CD14-positive monocyte (primary cell): ENCODE measurements at regions not wholly inside any gene's neighbourhood (a gene's known extent, or its start where the extent isn't known, plus 50 kb on each side); places are given as distances from the start of the nearest gene placed in this dataset.
"Not testable (repeated sequence)": the region's sequence is repeated elsewhere in the genome, so short reads cannot be mapped to it uniquely, and the experiment has no call there.

Experiments
- DNase-seq, 3 donors: peaks; one replicate each; pipeline ENCODE4 v3.0.0-alpha.2; 2011 to 2022
- H2AFZ ChIP-seq: 2 replicates; pipeline ENCODE4 v1.6.0; 2012; ENCODE audit warnings: mild to moderate bottlenecking, low read depth, low read length, inconsistent platforms; ENCODE audit not compliant: insufficient read depth, poor library complexity, severe bottlenecking
- H3K27ac ChIP-seq, 2 donors: 1 replicate in 1 of 2; 2 replicates in 1 of 2; pipeline ENCODE4 v1.5.1; 2012 to 2013; ENCODE audit warnings: low read length in 2 of 2, control low read depth in 1 of 2, inconsistent platforms in 1 of 2, low read depth in 1 of 2, mild to moderate bottlenecking in 1 of 2
- H3K27me3 ChIP-seq, 2 donors: one replicate each; pipeline versions ENCODE4 v1.6.0 to v1.6.1; 2011 to 2013; ENCODE audit warnings: low read length in 2 of 2; ENCODE audit not compliant: control insufficient read depth in 2 of 2, insufficient read depth in 2 of 2
- H3K36me3 ChIP-seq, 2 donors: replicated peaks in 1 of 2; 1 replicate in 1 of 2; 2 replicates in 1 of 2; pipeline versions ENCODE4 v1.5.1 to v1.6.1; 2012 to 2013; ENCODE audit warnings: low read length in 2 of 2, control low read depth in 1 of 2, inconsistent platforms in 1 of 2, mild to moderate bottlenecking in 1 of 2; ENCODE audit not compliant: insufficient read depth in 2 of 2, control insufficient read depth in 1 of 2
- H3K4me1 ChIP-seq, 2 donors: 1 replicate in 1 of 2; 2 replicates in 1 of 2; pipeline versions ENCODE4 v1.5.1 to v1.6.1; 2012 to 2013; ENCODE audit warnings: low read length in 2 of 2, control low read depth in 1 of 2, inconsistent platforms in 1 of 2, mild to moderate bottlenecking in 1 of 2, moderate library complexity in 1 of 2; ENCODE audit not compliant: insufficient read depth in 2 of 2, control insufficient read depth in 1 of 2
- H3K4me2 ChIP-seq: replicated peaks from 2 replicates; pipeline ENCODE3; 2012; ENCODE audit warnings: low read length, moderate library complexity, mild to moderate bottlenecking; ENCODE audit not compliant: poor library complexity, severe bottlenecking; ENCODE audit errors: extremely low read depth
- H3K4me3 ChIP-seq, 3 experiments: fragments of 200-600 bp in 1 of 3; sonication (generic) in 1 of 3; replicated peaks in 1 of 3; 1 replicate in 2 of 3; 2 replicates in 1 of 3; pipeline ENCODE4 v1.5.1; 2011 to 2013; ENCODE audit warnings: low read length in 3 of 3, mild to moderate bottlenecking in 3 of 3, control low read depth in 2 of 3, low read depth in 2 of 3, inconsistent platforms in 1 of 3, moderate library complexity in 1 of 3
- H3K79me2 ChIP-seq: 2 replicates; pipeline ENCODE4 v1.6.0; 2012; ENCODE audit warnings: mild to moderate bottlenecking, control low read depth, inconsistent platforms, low read length, moderate library complexity; ENCODE audit not compliant: insufficient read depth
- H3K9ac ChIP-seq: 2 replicates; pipeline ENCODE4 v1.6.0; 2017; ENCODE audit warnings: low read length, mild to moderate bottlenecking; ENCODE audit not compliant: insufficient read depth, poor library complexity, severe bottlenecking
- H3K9me3 ChIP-seq, 2 donors: replicated peaks in 1 of 2; 1 replicate in 1 of 2; 2 replicates in 1 of 2; pipeline versions ENCODE4 v1.5.1 to v1.6.1; 2012 to 2013; ENCODE audit warnings: low read length in 2 of 2, control low read depth in 1 of 2; ENCODE audit not compliant: control insufficient read depth in 1 of 2, insufficient read depth in 1 of 2
- H4K20me1 ChIP-seq: 2 replicates; pipeline ENCODE4 v1.6.0; 2012; ENCODE audit warnings: mild to moderate bottlenecking, low read length, control low read depth, moderate library complexity; ENCODE audit not compliant: insufficient read depth
- H3K27ac Mint-ChIP-seq, 7 donors: one replicate each; pipeline ENCODE4 v1.8.0; 2020; ENCODE audit warnings: mild to moderate bottlenecking in 7 of 7, mixed read lengths in 7 of 7, moderate library complexity in 6 of 7, inconsistent platforms in 2 of 7
- H3K27me3 Mint-ChIP-seq, 3 donors: one replicate each; pipeline ENCODE4 v1.8.0; 2021 to 2022; ENCODE audit warnings: low read depth in 3 of 3, mild to moderate bottlenecking in 3 of 3, mixed read lengths in 3 of 3, moderate library complexity in 3 of 3, inconsistent platforms in 1 of 3
- H3K36me3 Mint-ChIP-seq, 2 donors: one replicate each; pipeline ENCODE4 v1.8.0; 2020; ENCODE audit warnings: mixed read lengths in 2 of 2, inconsistent platforms in 1 of 2, mild to moderate bottlenecking in 1 of 2
- H3K4me1 Mint-ChIP-seq: one replicate; pipeline ENCODE4 v1.8.0; 2020; ENCODE audit warnings: mild to moderate bottlenecking, mixed read lengths
- H3K4me3 Mint-ChIP-seq, 2 donors: one replicate each; pipeline ENCODE4 v1.8.0; 2020; ENCODE audit warnings: mild to moderate bottlenecking in 2 of 2, mixed read lengths in 2 of 2, moderate library complexity in 1 of 2
- H3K9me3 Mint-ChIP-seq, 7 donors: one replicate each; pipeline ENCODE4 v1.8.0; 2020 to 2022; ENCODE audit warnings: mixed read lengths in 7 of 7, mild to moderate bottlenecking in 6 of 7, moderate library complexity in 6 of 7, inconsistent platforms in 2 of 7
- WGBS: methylation state at CpG from one replicate; pipeline ENCODE4 v1.1.5; 2013; ENCODE audit warnings: missing lambda C conversion rate; ENCODE audit not compliant: insufficient coverage; 5-methylcytosine and 5-hydroxymethylcytosine counted together
- intact Hi-C, 2 donors: fragments of 100-400 bp; cut with micrococcal nuclease; formaldehyde crosslinking; loops; one replicate each; pipeline versions ENCODE4 v1.15.0 to v1.15.1; 2023
- TF ChIP-seq, protein P1 (sequence below): fragments of 200-600 bp; IDR thresholded peaks from one replicate; pipeline ENCODE4 v1.8.0; 2022; ENCODE audit warnings: antibody characterized with exemption, mild to moderate bottlenecking

DNA sequence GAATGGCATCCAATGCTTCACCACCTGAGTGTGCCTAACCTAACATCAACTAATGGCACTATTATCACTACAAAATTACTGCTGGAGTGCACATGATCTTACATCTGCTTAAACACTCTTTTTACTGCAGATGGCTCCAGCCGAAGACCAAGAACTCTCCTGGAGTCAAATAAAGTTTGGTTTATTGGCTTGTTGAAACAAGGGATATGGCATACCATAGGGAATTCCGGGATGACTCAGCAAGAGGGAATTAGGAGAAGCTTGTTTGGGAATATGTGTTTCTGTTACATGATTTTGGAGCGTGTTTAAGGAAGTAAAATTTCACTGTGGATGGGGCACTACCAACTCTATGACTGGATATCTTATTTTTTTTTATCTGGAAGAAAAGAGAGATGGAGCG is 872.6 kb downstream of the DTWD2 start:
- Histone ChIP-seq H3K79me2 (no peaks in the 10 kb centered on the region), H3K9me3 (peaks cover 0 to 4% of the 10 kb centered on the region in 2 donors), H3K27me3 (no peaks in the 10 kb centered on the region), H2AFZ (no peak overlapping the region), H3K4me3 (no peak overlapping the region), H3K27ac (no peak overlapping the region), H3K4me1 (no peaks in the 10 kb centered on the region), H3K4me2 (no peak overlapping the region), H3K36me3 (no peaks in the 10 kb centered on the region), H4K20me1 (no peaks in the 10 kb centered on the region), H3K9ac (no peak overlapping the region)
- whole genome bisulfite sequencing, result 100% methylated on average over 1 of the region's 4 CpGs
- no peak overlapping the region for H3K4me3 Mint-ChIP-seq
- H3K27me3 Mint-ChIP-seq, result no peaks in the 10 kb centered on the region
- H3K27ac Mint-ChIP-seq, result no peak overlapping the region
- H3K4me1 Mint-ChIP-seq, result no peaks in the 10 kb centered on the region
- no peak for DNase-seq
- intact Hi-C loops, result no loop called here
- TF ChIP-seq, protein P1, sequence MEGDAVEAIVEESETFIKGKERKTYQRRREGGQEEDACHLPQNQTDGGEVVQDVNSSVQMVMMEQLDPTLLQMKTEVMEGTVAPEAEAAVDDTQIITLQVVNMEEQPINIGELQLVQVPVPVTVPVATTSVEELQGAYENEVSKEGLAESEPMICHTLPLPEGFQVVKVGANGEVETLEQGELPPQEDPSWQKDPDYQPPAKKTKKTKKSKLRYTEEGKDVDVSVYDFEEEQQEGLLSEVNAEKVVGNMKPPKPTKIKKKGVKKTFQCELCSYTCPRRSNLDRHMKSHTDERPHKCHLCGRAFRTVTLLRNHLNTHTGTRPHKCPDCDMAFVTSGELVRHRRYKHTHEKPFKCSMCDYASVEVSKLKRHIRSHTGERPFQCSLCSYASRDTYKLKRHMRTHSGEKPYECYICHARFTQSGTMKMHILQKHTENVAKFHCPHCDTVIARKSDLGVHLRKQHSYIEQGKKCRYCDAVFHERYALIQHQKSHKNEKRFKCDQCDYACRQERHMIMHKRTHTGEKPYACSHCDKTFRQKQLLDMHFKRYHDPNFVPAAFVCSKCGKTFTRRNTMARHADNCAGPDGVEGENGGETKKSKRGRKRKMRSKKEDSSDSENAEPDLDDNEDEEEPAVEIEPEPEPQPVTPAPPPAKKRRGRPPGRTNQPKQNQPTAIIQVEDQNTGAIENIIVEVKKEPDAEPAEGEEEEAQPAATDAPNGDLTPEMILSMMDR, result no peak
- H3K9me3 Mint-ChIP-seq, result peaks cover 0 to 3% (median 0%) of the 10 kb centered on the region in 7 donors
- no peaks in the 10 kb centered on the region for H3K36me3 Mint-ChIP-seq

DNA sequence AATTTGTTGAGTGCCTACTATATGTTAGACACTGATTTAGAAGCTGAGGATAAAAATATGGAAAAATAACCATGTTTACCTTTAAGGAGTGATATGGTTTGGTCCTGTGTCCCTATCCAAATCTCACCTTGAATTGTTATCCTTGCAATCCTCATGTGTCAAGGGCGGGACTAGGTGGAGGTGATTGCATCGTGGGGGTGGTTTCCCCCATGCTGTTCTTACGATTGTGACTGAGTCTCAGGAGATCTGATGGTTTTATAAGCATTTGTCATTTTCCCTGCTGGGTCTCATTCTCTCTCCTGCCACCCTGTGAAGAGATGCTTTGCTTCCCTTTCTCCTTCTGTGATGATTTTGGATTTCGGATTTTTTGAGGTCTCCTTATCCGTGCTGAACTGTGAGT is 876.4 kb downstream of the DTWD2 start:
- no peaks in the 10 kb centered on the region for H3K4me1 ChIP-seq
- no CpG with 5 or more reads among the region's 5 CpGs for WGBS
- intact Hi-C loops, result no loop called here
- TF ChIP-seq, protein P1, result no peak
- no peaks in the 10 kb centered on the region for H3K27me3 Mint-ChIP-seq
- no peak overlapping the region for H3K27ac Mint-ChIP-seq
- peaks cover 0 to 4% of the 10 kb centered on the region in 2 donors for H3K9me3 ChIP-seq
- H3K27me3 ChIP-seq, result no peaks in the 10 kb centered on the region
- H3K9ac ChIP-seq, result no peak overlapping the region
- no peak overlapping the region for H3K4me3 Mint-ChIP-seq
- no peak overlapping the region for H2AFZ ChIP-seq
- H3K4me3 ChIP-seq, result no peak overlapping the region
- no peaks in the 10 kb centered on the region for H3K79me2 ChIP-seq
- H3K4me2 ChIP-seq, result no peak overlapping the region
- peaks cover 0 to 3% (median 2%) of the 10 kb centered on the region in 7 donors for H3K9me3 Mint-ChIP-seq
- DNase-seq, result no peak
- H3K36me3 Mint-ChIP-seq, result no peaks in the 10 kb centered on the region
- H3K36me3 ChIP-seq, result no peaks in the 10 kb centered on the region
- H3K4me1 Mint-ChIP-seq, result no peaks in the 10 kb centered on the region
- no peak overlapping the region for H3K27ac ChIP-seq
- H4K20me1 ChIP-seq, result no peaks in the 10 kb centered on the region

DNA sequence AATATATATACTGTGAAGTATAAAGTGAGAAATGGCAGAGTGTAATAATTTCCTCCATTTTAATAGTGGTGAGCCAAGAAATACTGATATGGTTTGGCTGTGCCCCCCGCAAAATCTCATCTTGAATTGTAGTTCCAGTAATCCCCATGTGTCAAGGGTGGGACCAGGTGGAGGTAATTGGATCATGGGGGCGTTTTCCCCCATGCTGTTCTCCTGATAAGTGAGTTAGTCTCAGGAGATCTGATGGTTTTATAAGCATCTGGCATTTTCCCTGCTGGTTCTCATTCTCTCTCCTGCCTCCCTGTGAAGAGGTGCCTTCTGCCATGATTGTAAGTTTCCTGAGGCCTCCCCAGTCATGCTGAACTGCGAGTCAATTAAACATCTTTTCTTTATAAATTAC is 881.1 kb downstream of the DTWD2 start:
- H3K9ac ChIP-seq, H2AFZ ChIP-seq: not testable (repeated sequence)

More for the DNA sequence above, 881.1 kb downstream of the DTWD2 start:
- DNase-seq, H3K4me1 ChIP-seq, H3K9me3 Mint-ChIP-seq, H4K20me1 ChIP-seq, H3K4me3 Mint-ChIP-seq, H3K36me3 ChIP-seq, H3K4me2 ChIP-seq, H3K27me3 ChIP-seq, H3K79me2 ChIP-seq, intact Hi-C loops, H3K4me3 ChIP-seq, H3K27ac Mint-ChIP-seq, H3K9me3 ChIP-seq, H3K27ac ChIP-seq, H3K36me3 Mint-ChIP-seq, H3K4me1 Mint-ChIP-seq, H3K27me3 Mint-ChIP-seq: not testable (repeated sequence)
- WGBS, result 80% methylated on average over 1 of the region's 3 CpGs
